WERI-Rb-1 (cell line): ENCODE measurements at regions not wholly inside any gene's neighbourhood (a gene's known extent, or its start where the extent isn't known, plus 50 kb on each side); places are given as distances from the start of the nearest gene placed in this dataset.

Experiments
- DNase-seq: peaks from one replicate; pipeline ENCODE4 v3.0.0-alpha.2; 2020
- H3K27ac ChIP-seq: fragments of 250-450 bp; sonication (Bioruptor Pico); 2 replicates; pipeline ENCODE4 v1.5.1; 2020; ENCODE audit warnings: mild to moderate bottlenecking, moderate library complexity
- H3K27me3 ChIP-seq: fragments of 250-450 bp; sonication (Bioruptor Pico); 2 replicates; pipeline ENCODE4 v1.5.1; 2021; ENCODE audit warnings: mild to moderate bottlenecking, low read depth, moderate library complexity; ENCODE audit not compliant: insufficient read depth, severe bottlenecking
- H3K36me3 ChIP-seq: fragments of 250-450 bp; sonication (Bioruptor Pico); 2 replicates; pipeline ENCODE4 v1.5.1; 2020; ENCODE audit warnings: mild to moderate bottlenecking, moderate library complexity
- H3K4me3 ChIP-seq: 2 replicates; pipeline ENCODE4 v1.5.1; 2011; ENCODE audit warnings: low read depth, mild to moderate bottlenecking, control low read depth, low read length
- H3K9me3 ChIP-seq: fragments of 250-450 bp; sonication (Bioruptor Pico); 2 replicates; pipeline ENCODE4 v1.5.1; 2021; ENCODE audit warnings: mild to moderate bottlenecking, moderate library complexity; ENCODE audit not compliant: severe bottlenecking
- CTCF ChIP-seq: IDR thresholded peaks from 2 replicates; pipeline ENCODE4 v1.5.1; 2011; ENCODE audit warnings: low read depth, mild to moderate bottlenecking, control low read depth, inconsistent platforms, low read length

DNA sequence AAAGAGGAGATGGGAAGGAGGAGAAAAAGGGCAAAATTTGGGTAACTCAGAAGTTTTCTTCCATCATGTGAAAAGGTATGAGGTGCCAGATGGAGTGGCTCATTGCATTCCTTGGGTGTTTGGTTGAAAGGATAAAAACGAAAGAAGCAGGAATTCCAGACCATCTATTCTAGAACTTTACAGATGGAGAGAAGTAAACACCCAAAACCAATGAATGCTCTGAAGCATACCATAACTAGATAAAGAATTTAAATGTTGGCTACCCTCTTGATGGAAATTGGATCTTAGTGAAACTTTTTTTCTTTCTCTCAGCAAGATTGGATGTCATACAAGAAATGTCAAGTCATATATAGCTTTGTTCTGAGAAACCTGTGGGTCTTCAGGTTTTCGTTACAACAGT, 175.6 kb upstream of the FAR2 start:
- no peaks in the 10 kb centered on the region for H3K36me3 ChIP-seq
- no peak for TF ChIP-seq CTCF
- no peak for DNase-seq

DNA sequence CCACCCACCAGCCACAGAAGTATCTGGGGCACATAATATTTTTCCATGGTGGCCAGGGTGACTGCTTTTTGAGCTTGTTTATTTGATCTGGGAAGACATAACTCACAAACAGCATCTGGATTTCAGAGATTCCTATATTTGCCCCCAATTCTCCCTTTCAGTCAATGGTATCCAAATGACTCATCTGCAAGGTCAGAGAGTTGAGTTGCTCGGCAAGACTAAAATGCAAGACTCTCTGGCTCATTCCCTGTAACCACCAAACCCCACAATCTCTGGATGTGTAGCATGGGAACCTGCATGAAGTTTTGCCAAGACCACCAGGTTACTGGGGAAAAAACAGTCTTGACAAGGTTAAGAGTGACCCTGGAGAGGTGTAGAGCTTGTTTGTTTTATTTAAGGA, 174.9 kb upstream of the FAR2 start:
- no peak for DNase-seq
- Histone ChIP-seq H3K36me3 (no peaks in the 10 kb centered on the region), H3K4me3 (no peak overlapping the region), H3K9me3 (no peaks in the 10 kb centered on the region), H3K27me3 (no peaks in the 10 kb centered on the region), H3K27ac (no peak overlapping the region)
- no peak for TF ChIP-seq CTCF

More for the DNA sequence above, 175.6 kb upstream of the FAR2 start:
- Histone ChIP-seq H3K4me3 (no peak overlapping the region), H3K27ac (no peak overlapping the region), H3K27me3 (no peaks in the 10 kb centered on the region), H3K9me3 (no peaks in the 10 kb centered on the region)

DNA sequence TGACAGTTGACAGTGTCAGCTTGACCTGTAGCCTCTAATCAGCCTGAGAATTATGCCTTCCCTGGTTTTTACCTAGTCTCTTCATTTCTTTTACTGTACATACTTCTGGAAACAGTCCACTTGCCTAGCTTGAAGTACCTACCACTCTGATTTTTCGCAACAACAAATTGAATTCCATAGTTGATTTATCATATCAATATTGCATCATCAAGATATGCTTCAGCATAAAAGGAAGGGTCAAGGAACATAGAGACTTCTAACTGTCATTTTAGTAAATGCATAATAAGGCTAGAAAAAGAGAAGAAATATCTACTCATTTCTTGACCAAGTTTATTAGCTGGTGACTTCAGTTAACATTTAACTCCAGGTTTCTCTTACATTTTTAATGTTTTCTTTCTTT, 174.2 kb upstream of the FAR2 start:
- Histone ChIP-seq H3K9me3 (no peaks in the 10 kb centered on the region), H3K27me3 (no peaks in the 10 kb centered on the region), H3K27ac (no peak overlapping the region), H3K36me3 (no peaks in the 10 kb centered on the region), H3K4me3 (no peak overlapping the region)
- no peak for TF ChIP-seq CTCF
- DNase-seq, result no peak

DNA sequence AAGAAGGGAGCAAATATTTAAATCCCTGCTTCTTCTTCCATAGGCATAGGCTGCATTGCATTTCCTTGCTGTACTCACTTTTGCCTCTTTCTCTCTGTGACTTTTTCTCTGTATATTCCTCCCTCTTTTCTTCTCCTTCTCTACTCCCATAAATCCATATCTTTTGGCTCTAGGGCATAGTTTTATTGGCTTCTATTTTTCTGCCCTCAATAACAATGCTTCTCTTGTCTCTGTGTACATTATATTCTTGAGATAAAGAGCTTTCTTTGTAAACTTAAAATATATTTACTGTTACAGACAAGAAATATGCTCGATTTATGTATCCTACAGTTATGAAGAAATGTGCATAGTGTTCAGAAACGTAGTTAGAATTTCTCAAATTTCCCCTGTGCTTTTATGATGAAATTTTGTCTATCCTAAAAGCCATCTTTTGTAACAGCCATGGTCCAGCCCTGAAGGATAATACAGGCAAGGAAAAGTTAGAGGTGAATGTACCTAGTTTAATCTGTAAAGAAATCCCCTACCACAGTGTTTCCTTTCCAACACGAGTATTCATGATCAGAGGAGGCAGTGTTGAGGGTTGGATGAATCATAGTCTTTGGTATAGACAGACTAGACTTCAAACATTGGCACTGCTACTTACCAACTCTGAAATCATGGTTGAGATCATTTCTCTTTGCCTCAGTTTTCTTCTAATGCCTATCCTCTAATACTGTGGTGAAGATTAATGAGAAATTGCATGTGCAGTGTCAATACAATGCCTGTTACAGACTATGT, 173.3 kb upstream of the FAR2 start:
- TF ChIP-seq CTCF, result no peak
- Histone ChIP-seq H3K36me3 (no peaks in the 10 kb centered on the region), H3K4me3 (no peak overlapping the region), H3K27ac (no peak overlapping the region), H3K27me3 (no peaks in the 10 kb centered on the region), H3K9me3 (no peaks in the 10 kb centered on the region)
- no peak for DNase-seq

DNA sequence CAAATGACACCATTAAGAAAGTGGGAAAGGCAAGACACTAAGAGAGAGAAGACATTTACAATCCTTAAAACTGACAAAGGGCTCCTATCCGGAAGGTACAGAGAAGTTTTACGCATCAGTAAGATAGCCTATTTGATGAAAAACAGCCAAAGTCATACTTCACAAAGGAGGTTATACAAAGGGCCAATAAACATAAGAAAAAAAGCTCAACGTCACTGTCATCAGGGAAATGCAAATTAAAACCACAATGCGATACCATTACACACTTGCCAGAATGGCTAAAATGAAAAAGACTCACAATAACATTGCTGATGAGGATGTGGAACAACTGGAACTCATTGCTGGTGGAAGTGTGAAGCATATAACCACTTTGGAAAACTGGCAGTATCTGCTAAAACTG, 168.6 kb upstream of the FAR2 start:
- no peak for DNase-seq
- H3K4me3 ChIP-seq, result no peak overlapping the region
- H3K27me3 ChIP-seq, result no peaks in the 10 kb centered on the region
- TF ChIP-seq CTCF, result no peak
- no peak overlapping the region for H3K27ac ChIP-seq
- no peaks in the 10 kb centered on the region for H3K9me3 ChIP-seq
- H3K36me3 ChIP-seq, result no peaks in the 10 kb centered on the region
